ENCODE measurements at regions not wholly inside any gene's neighbourhood (a gene's known extent, or its start where the extent isn't known, plus 50 kb on each side); places are given as distances from the start of the nearest gene placed in this dataset.

DNA sequence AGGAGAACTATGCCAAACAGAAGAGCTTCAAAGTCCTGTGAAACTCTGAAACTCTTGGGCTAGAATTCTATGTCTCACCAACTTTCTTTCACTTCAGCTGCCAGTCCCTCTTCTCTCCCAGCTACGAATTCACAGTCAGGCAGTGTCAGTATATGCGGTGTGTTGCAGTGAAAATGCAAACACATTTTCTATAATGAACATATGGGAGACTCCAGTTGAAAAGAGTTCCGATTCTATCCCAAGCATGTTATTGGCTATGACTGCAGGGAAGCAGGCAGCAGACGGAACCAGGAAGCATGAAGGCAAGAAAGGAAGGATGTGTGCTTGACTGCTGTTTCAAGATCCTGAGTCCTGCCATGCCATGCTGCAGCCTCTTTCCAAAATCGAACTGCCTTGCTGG, 515.7 kb upstream of the TLE4 start:
- H3K9me3 ChIP-seq (replicated peaks; ENCODE audit: insufficient read depth, low read length), result no peaks in the 10 kb centered on the region
- H3K4me1 ChIP-seq (ENCODE audit: low read length), result no peaks in the 10 kb centered on the region
- no peaks in the 10 kb centered on the region for H3K9me2 ChIP-seq (replicated peaks; ENCODE audit: insufficient read depth, low read length)
- H2AFZ ChIP-seq (ENCODE audit: low read length), result no peak overlapping the region
- no peak for TF ChIP-seq EZH2 (optimal IDR thresholded peaks at IDR 0.05; ENCODE audit: low read depth, low read length)
- TF ChIP-seq, protein P1, sequence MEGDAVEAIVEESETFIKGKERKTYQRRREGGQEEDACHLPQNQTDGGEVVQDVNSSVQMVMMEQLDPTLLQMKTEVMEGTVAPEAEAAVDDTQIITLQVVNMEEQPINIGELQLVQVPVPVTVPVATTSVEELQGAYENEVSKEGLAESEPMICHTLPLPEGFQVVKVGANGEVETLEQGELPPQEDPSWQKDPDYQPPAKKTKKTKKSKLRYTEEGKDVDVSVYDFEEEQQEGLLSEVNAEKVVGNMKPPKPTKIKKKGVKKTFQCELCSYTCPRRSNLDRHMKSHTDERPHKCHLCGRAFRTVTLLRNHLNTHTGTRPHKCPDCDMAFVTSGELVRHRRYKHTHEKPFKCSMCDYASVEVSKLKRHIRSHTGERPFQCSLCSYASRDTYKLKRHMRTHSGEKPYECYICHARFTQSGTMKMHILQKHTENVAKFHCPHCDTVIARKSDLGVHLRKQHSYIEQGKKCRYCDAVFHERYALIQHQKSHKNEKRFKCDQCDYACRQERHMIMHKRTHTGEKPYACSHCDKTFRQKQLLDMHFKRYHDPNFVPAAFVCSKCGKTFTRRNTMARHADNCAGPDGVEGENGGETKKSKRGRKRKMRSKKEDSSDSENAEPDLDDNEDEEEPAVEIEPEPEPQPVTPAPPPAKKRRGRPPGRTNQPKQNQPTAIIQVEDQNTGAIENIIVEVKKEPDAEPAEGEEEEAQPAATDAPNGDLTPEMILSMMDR (IDR thresholded peaks at IDR 0.05; ENCODE audit: low read length), result no peak
- no peak for TF ChIP-seq EZH2phosphoT487 (IDR thresholded peaks at IDR 0.05; ENCODE audit: low read length)
- H3K4me3 ChIP-seq (ENCODE audit: low read length), result no peak overlapping the region
- DNase-seq, result no peak
- H3K79me2 ChIP-seq (ENCODE audit: low read length), result no peaks in the 10 kb centered on the region
- no peaks in the 10 kb centered on the region for H4K20me1 ChIP-seq (ENCODE audit: insufficient read depth, low read length)
- no peak overlapping the region for H3K9ac ChIP-seq (ENCODE audit: low read length)
- no peaks in the 10 kb centered on the region for H3F3A ChIP-seq (ENCODE audit: insufficient read depth, low read length)
- H3K27ac ChIP-seq (ENCODE audit: low read length), result no peak overlapping the region
- H3K4me2 ChIP-seq (ENCODE audit: low read depth, low read length), result no peak overlapping the region
- no peaks in the 10 kb centered on the region for H3K36me3 ChIP-seq (replicated peaks; ENCODE audit: insufficient read depth, low read length)
- H3K27me3 ChIP-seq (replicated peaks; ENCODE audit: insufficient read depth, low read length), result no peaks in the 10 kb centered on the region

DNA sequence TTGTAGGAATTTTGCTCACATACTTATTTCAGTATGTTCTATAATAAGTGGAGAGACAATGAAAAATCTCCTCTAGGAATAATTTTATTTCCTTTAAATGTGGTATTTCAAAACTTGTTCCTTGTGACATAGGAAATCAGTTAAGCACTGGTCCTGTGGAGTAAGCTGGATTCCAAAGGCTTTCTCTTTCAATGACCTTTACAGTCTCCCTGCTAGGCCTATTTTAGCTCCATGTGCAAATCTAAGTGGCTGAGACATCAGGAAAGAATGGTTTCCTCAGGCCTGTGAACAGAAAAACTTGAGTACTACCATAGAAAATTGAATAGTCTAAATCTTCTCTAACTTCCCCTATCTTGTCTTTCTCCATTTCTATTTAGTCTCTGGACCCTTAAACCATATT, 514.2 kb upstream of the TLE4 start:
- no peaks in the 10 kb centered on the region for H3K36me3 ChIP-seq (replicated peaks; ENCODE audit: insufficient read depth, low read length)
- no peak overlapping the region for H3K4me2 ChIP-seq (ENCODE audit: low read depth, low read length)
- TF ChIP-seq EZH2 (optimal IDR thresholded peaks at IDR 0.05; ENCODE audit: low read depth, low read length) (no peak), EZH2phosphoT487 (IDR thresholded peaks at IDR 0.05; ENCODE audit: low read length) (no peak)
- TF ChIP-seq, protein P1 (IDR thresholded peaks at IDR 0.05; ENCODE audit: low read length), result no peak
- H3K79me2 ChIP-seq (ENCODE audit: low read length), result no peaks in the 10 kb centered on the region
- DNase-seq, result no peak
- H3K9ac ChIP-seq (ENCODE audit: low read length), result no peak overlapping the region
- H4K20me1 ChIP-seq (ENCODE audit: insufficient read depth, low read length), result no peaks in the 10 kb centered on the region
- no peak overlapping the region for H2AFZ ChIP-seq (ENCODE audit: low read length)
- H3K4me3 ChIP-seq (ENCODE audit: low read length), result no peak overlapping the region
- H3K27me3 ChIP-seq (replicated peaks; ENCODE audit: insufficient read depth, low read length), result no peaks in the 10 kb centered on the region
- no peaks in the 10 kb centered on the region for H3K9me3 ChIP-seq (replicated peaks; ENCODE audit: insufficient read depth, low read length)
- H3K4me1 ChIP-seq (ENCODE audit: low read length), result no peaks in the 10 kb centered on the region
- no peak overlapping the region for H3K27ac ChIP-seq (ENCODE audit: low read length)
- H3F3A ChIP-seq (ENCODE audit: insufficient read depth, low read length), result no peaks in the 10 kb centered on the region
- no peaks in the 10 kb centered on the region for H3K9me2 ChIP-seq (replicated peaks; ENCODE audit: insufficient read depth, low read length)

DNA sequence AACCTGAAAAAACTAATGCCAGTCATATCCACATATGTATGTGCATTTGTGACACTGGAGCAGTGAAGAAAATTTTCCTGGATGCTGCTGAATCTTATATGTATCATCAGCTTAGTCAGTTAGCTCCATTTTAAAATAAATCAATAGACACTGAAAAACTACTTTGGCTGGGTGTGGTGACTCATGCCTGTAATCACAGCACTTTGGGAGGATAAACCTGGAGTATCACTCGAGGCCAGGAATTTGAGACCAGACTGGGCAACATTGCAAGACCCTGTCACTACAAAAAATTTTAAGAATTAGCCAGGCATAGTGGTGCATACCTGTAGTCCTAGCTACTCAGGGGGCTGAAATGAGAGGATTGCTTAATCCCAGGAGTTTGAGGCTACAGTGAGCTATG, 511.0 kb upstream of the TLE4 start:
- no peaks in the 10 kb centered on the region for H3K9me2 ChIP-seq (replicated peaks; ENCODE audit: insufficient read depth, low read length)
- TF ChIP-seq EZH2phosphoT487 (IDR thresholded peaks at IDR 0.05; ENCODE audit: low read length) (no peak), EZH2 (optimal IDR thresholded peaks at IDR 0.05; ENCODE audit: low read depth, low read length) (no peak)
- TF ChIP-seq, protein P1 (IDR thresholded peaks at IDR 0.05; ENCODE audit: low read length), result no peak
- no peak overlapping the region for H3K4me2 ChIP-seq (ENCODE audit: low read depth, low read length)
- no peak overlapping the region for H3K27ac ChIP-seq (ENCODE audit: low read length)
- no peaks in the 10 kb centered on the region for H3K36me3 ChIP-seq (replicated peaks; ENCODE audit: insufficient read depth, low read length)
- no peak overlapping the region for H3K9ac ChIP-seq (ENCODE audit: low read length)
- H3K27me3 ChIP-seq (replicated peaks; ENCODE audit: insufficient read depth, low read length), result no peaks in the 10 kb centered on the region
- no peaks in the 10 kb centered on the region for H3F3A ChIP-seq (ENCODE audit: insufficient read depth, low read length)
- H3K79me2 ChIP-seq (ENCODE audit: low read length), result no peaks in the 10 kb centered on the region
- no peaks in the 10 kb centered on the region for H3K4me1 ChIP-seq (ENCODE audit: low read length)
- H2AFZ ChIP-seq (ENCODE audit: low read length), result no peak overlapping the region
- H3K4me3 ChIP-seq (ENCODE audit: low read length), result no peak overlapping the region
- H4K20me1 ChIP-seq (ENCODE audit: insufficient read depth, low read length), result no peaks in the 10 kb centered on the region
- no peaks in the 10 kb centered on the region for H3K9me3 ChIP-seq (replicated peaks; ENCODE audit: insufficient read depth, low read length)
- DNase-seq, result no peak
